GM12878 (cell line): ENCODE measurements at regions not wholly inside any gene's neighbourhood (a gene's known extent, or its start where the extent isn't known, plus 50 kb on each side); places are given as distances from the start of the nearest gene placed in this dataset.

Source experiments
- ATAC-seq: fragments of 200-7000 bp; cut with Tn5 transposase; 3 replicates; pipeline ENCODE4 v1.9.1; 2020; ENCODE audit warnings: mild to moderate bottlenecking, moderate library complexity
- BruUV-seq: library from RNA; stranded (reverse); fragments of 400-500 nt; replicated peaks from 2 replicates; lab custom pipeline; 2021; lab: Mats Ljungman, UMichigan
- CTCF ChIA-PET: fragments of 300-600 bp; sonication (Branson Sonifier 250); formaldehyde crosslinking; extraction: SDS; loops from one replicate; lab custom pipeline; 2021; ENCODE audit warnings: inconsistent platforms; lab: Yijun Ruan, JAX
- POLR2A ChIA-PET: fragments of 350-600 bp; formaldehyde crosslinking; extraction: SDS; loops from one replicate; lab custom pipeline; 2021; ENCODE audit warnings: inconsistent platforms; lab: Charles Lee
- RAD21 ChIA-PET: fragments of 300-600 bp; sonication (Branson Sonifier 250); formaldehyde crosslinking; loops from one replicate; lab custom pipeline; 2023; ENCODE audit warnings: antibody characterized with exemption; ENCODE audit not compliant: unreplicated experiment; lab: Charles Lee
- SMC1A ChIA-PET: fragments of 300-600 bp; sonication (Branson Sonifier 250); formaldehyde crosslinking; loops from one replicate; lab custom pipeline; 2023; ENCODE audit not compliant: unreplicated experiment, uncharacterized antibody; lab: Charles Lee
- DNase-seq: peaks from one replicate; pipeline ENCODE4 v3.0.0-alpha.2; 2011; ENCODE audit warnings: low read depth, low spot score
- FAIRE-seq: peaks from 3 replicates; lab custom pipeline; 2011; peaks lifted over from hg19 to GRCh38; lab: Jason Lieb, UNC
- H2AFZ ChIP-seq: 2 replicates; pipeline ENCODE4 v1.6.0; 2011; ENCODE audit warnings: low read depth, low read length, control low read depth; ENCODE audit not compliant: control insufficient read depth
- H3K27ac ChIP-seq: 2 replicates; pipeline ENCODE4 v1.5.1; 2011; ENCODE audit warnings: control low read depth; ENCODE audit not compliant: control insufficient read depth, insufficient read depth
- H3K27me3 ChIP-seq, 2 experiments: replicated peaks in 1 of 2; 2 replicates each; pipeline versions ENCODE4 v1.6.0 to v1.6.1; 2011; ENCODE audit warnings: low read length in 1 of 2; ENCODE audit not compliant: control insufficient read depth in 2 of 2, insufficient read depth in 2 of 2
- H3K36me3 ChIP-seq, 2 experiments: 2 replicates each; pipeline ENCODE4 v1.5.1; 2011; ENCODE audit warnings: low read length in 1 of 2; ENCODE audit not compliant: control insufficient read depth in 2 of 2, insufficient read depth in 2 of 2
- H3K4me1 ChIP-seq: 2 replicates; pipeline ENCODE4 v1.6.1; 2011; ENCODE audit warnings: mild to moderate bottlenecking, low read length, moderate library complexity, mixed read lengths; ENCODE audit not compliant: control insufficient read depth, insufficient read depth
- H3K4me2 ChIP-seq: 2 replicates; pipeline ENCODE4 v1.6.0; 2011; ENCODE audit warnings: control low read depth; ENCODE audit not compliant: control insufficient read depth, insufficient read depth
- H3K4me3 ChIP-seq: fragments of 200-600 bp; sonication (generic); 2 replicates; pipeline ENCODE4 v1.5.1; 2016
- H3K79me2 ChIP-seq: 2 replicates; pipeline ENCODE4 v1.6.0; 2011; ENCODE audit warnings: low read length; ENCODE audit not compliant: control insufficient read depth, insufficient read depth
- H3K9ac ChIP-seq: 2 replicates; pipeline ENCODE4 v1.8.0; 2011; ENCODE audit warnings: low read length, control low read depth, mixed read lengths; ENCODE audit not compliant: control insufficient read depth, insufficient read depth
- H3K9me3 ChIP-seq: replicated peaks from 3 replicates; pipeline ENCODE4 v1.5.1; 2011; ENCODE audit warnings: mild to moderate bottlenecking, low read length; ENCODE audit not compliant: control insufficient read depth, insufficient read depth
- H4K20me1 ChIP-seq: 2 replicates; pipeline ENCODE4 v1.6.0; 2011; ENCODE audit not compliant: control insufficient read depth, insufficient read depth
- DPF2 ChIP-seq: fragments of 450-650 bp; IDR thresholded peaks from 2 replicates; pipeline ENCODE4 v1.6.1; 2017; ENCODE audit warnings: mild to moderate bottlenecking
- NFYA ChIP-seq: IDR thresholded peaks from 2 replicates; pipeline ENCODE4 v1.6.1; 2011; ENCODE audit warnings: low read depth, mild to moderate bottlenecking, low read length, improper control_type of control experiment, borderline replicate concordance
- NR2C2 ChIP-seq: IDR thresholded peaks from 2 replicates; pipeline ENCODE4 v1.6.1; 2011; ENCODE audit warnings: borderline replicate concordance, low read depth; ENCODE audit not compliant: control insufficient read depth, insufficient read length
- POU2F2 ChIP-seq: IDR thresholded peaks from 3 replicates; pipeline ENCODE4 v1.6.1; 2011; ENCODE audit warnings: low read depth, mild to moderate bottlenecking, low read length, borderline replicate concordance
- SPI1 ChIP-seq: IDR thresholded peaks from 2 replicates; pipeline ENCODE4 v1.6.1; 2011; ENCODE audit warnings: low read depth, mild to moderate bottlenecking, low read length, moderate library complexity, borderline replicate concordance; ENCODE audit not compliant: insufficient read depth
- TCF7 ChIP-seq: IDR thresholded peaks from 2 replicates; pipeline ENCODE4 v1.6.1; 2014; ENCODE audit warnings: antibody characterized with exemption, borderline replicate concordance
- ZBED1 ChIP-seq: IDR thresholded peaks from 2 replicates; pipeline ENCODE4 v1.6.1; 2016; ENCODE audit warnings: borderline replicate concordance
- WGBS: methylation state at CpG from one replicate; pipeline ENCODE4 v1.1.6; 2016; ENCODE audit warnings: low lambda C conversion rate; ENCODE audit not compliant: insufficient replicate concordance, insufficient coverage; ENCODE audit errors: missing lambda C conversion rate; 5-methylcytosine and 5-hydroxymethylcytosine counted together
- in situ Hi-C: fragments of 300-500 bp; cut with MboI; formaldehyde crosslinking; loops from 9 replicates; pipeline ENCODE4 v1.14.3; 2018; ENCODE audit warnings: mixed read lengths
- intact Hi-C: fragments of 100-400 bp; cut with micrococcal nuclease; formaldehyde crosslinking; loops from one replicate; pipeline ENCODE4 v1.14.2; 2022; ENCODE audit not compliant: unreplicated experiment
- TF ChIP-seq, protein P1 (sequence below): IDR thresholded peaks from 2 replicates; pipeline ENCODE4 v1.6.1; 2012; ENCODE audit warnings: mild to moderate bottlenecking, low read depth, low read length

DNA sequence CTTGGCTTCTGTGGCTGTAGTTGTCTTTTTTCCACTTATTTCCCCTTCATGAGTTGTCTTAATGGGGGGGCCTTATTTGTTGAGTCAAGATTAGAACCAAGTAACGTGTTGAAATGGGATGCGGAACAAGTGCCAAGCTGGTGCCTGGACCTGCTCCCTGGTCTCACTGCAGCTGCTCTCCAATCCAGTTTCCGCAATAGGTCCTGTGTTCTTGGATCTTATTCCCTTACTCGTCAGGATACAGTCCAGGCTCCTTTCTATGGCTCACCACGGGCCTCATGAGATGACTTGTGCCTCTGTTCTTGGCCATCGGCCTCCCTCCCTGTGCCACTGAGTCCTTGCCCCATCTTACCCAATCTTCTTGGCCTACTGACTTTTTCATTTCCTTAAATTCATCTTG lies 159.6 kb upstream of the CADM1 start:
- intact Hi-C loops, result no loop called here
- TF ChIP-seq POU2F2 (no peak), DPF2 (no peak)
- SMC1A ChIA-PET, result no interaction called here
- RAD21 ChIA-PET, result no interaction called here
- Histone ChIP-seq H2AFZ (no peak overlapping the region), H3K79me2 (no peaks in the 10 kb centered on the region), H3K27ac (no peak overlapping the region), H3K4me2 (no peak overlapping the region), H4K20me1 (no peaks in the 10 kb centered on the region), H3K27me3 (peaks cover 0 to 8% of the 10 kb centered on the region in 2 experiments), H3K36me3 (no peaks in the 10 kb centered on the region), H3K4me3 (no peak overlapping the region), H3K9ac (no peak overlapping the region), H3K4me1 (no peaks in the 10 kb centered on the region), H3K9me3 (no peaks in the 10 kb centered on the region)
- no TSS peak for BruUV-seq
- WGBS, result 43% methylated on average over 6 of the region's 6 CpGs
- CTCF ChIA-PET, result no interaction called here
- DNase-seq, result no peak
- POLR2A ChIA-PET, result no interaction called here
- in situ Hi-C loops, result no loop called here
- FAIRE-seq, result no peak
- no peak for ATAC-seq

- no peak for DNase-seq
- Histone ChIP-seq H3K4me1 (no peaks in the 10 kb centered on the region), H3K4me3 (no peak overlapping the region), H3K79me2 (no peaks in the 10 kb centered on the region), H3K27ac (no peak overlapping the region), H2AFZ (no peak overlapping the region), H4K20me1 (no peaks in the 10 kb centered on the region), H3K4me2 (no peak overlapping the region), H3K27me3 (peaks cover 0 to 8% of the 10 kb centered on the region in 2 experiments), H3K9me3 (no peaks in the 10 kb centered on the region), H3K9ac (no peak overlapping the region), H3K36me3 (no peaks in the 10 kb centered on the region)
- POLR2A ChIA-PET, result interaction anchor here (0.6 kb wide), 1 partner anchor 1031 kb away, joined by 4 read pairs; no protein-coding TSS in a partner anchor
- intact Hi-C loops (no loop called here), in situ Hi-C loops (no loop called here)
- CTCF ChIA-PET, result no interaction called here
- no peak for ATAC-seq
- BruUV-seq, result no TSS peak
- FAIRE-seq, result no peak
- RAD21 ChIA-PET, result no interaction called here
- SMC1A ChIA-PET, result no interaction called here
- 40% methylated on average over 30 of the region's 30 CpGs for WGBS
- no peak for TF ChIP-seq ZBED1
- TF ChIP-seq, protein P1, sequence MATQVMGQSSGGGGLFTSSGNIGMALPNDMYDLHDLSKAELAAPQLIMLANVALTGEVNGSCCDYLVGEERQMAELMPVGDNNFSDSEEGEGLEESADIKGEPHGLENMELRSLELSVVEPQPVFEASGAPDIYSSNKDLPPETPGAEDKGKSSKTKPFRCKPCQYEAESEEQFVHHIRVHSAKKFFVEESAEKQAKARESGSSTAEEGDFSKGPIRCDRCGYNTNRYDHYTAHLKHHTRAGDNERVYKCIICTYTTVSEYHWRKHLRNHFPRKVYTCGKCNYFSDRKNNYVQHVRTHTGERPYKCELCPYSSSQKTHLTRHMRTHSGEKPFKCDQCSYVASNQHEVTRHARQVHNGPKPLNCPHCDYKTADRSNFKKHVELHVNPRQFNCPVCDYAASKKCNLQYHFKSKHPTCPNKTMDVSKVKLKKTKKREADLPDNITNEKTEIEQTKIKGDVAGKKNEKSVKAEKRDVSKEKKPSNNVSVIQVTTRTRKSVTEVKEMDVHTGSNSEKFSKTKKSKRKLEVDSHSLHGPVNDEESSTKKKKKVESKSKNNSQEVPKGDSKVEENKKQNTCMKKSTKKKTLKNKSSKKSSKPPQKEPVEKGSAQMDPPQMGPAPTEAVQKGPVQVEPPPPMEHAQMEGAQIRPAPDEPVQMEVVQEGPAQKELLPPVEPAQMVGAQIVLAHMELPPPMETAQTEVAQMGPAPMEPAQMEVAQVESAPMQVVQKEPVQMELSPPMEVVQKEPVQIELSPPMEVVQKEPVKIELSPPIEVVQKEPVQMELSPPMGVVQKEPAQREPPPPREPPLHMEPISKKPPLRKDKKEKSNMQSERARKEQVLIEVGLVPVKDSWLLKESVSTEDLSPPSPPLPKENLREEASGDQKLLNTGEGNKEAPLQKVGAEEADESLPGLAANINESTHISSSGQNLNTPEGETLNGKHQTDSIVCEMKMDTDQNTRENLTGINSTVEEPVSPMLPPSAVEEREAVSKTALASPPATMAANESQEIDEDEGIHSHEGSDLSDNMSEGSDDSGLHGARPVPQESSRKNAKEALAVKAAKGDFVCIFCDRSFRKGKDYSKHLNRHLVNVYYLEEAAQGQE, result no peak
- TF ChIP-seq SPI1, result no peak
- TF ChIP-seq TCF7, result no peak
- no peak for TF ChIP-seq NFYA
- no peak for TF ChIP-seq NR2C2
Measured at GRCh38 chr11:115660030-115660805, 156.0 kb upstream of the CADM1 start.
